GM12872 (cell line): ENCODE measurements at regions not wholly inside any gene's neighbourhood (a gene's known extent, or its start where the extent isn't known, plus 50 kb on each side); places are given as distances from the start of the nearest gene placed in this dataset.

ENCODE experiments used
- TF ChIP-seq, protein P1 (sequence below): IDR thresholded peaks from 3 replicates; pipeline ENCODE4 v1.5.1; 2011; ENCODE audit warnings: low read depth, mild to moderate bottlenecking, low read length, moderate library complexity; ENCODE audit not compliant: insufficient read depth

DNA sequence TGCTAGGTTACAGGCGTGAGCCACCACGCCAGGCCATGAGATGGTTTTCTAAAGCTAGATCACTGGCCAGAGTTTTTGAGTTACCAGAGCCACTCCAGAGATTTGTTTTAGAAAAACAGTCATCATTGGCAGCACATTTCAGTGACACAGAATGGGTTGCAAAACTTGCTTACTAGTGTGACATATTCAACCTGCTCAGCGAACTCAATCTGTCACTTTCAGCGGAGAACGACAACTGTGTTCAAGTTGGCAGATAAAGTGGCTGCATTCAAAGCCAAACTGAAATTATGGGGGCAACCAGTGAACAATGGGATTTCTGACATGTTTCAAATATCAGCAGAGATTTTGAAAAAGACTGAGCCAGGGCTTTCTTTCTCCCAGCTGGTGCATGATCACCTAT, 456.3 kb upstream of the ISX start:
- TF ChIP-seq, protein P1, sequence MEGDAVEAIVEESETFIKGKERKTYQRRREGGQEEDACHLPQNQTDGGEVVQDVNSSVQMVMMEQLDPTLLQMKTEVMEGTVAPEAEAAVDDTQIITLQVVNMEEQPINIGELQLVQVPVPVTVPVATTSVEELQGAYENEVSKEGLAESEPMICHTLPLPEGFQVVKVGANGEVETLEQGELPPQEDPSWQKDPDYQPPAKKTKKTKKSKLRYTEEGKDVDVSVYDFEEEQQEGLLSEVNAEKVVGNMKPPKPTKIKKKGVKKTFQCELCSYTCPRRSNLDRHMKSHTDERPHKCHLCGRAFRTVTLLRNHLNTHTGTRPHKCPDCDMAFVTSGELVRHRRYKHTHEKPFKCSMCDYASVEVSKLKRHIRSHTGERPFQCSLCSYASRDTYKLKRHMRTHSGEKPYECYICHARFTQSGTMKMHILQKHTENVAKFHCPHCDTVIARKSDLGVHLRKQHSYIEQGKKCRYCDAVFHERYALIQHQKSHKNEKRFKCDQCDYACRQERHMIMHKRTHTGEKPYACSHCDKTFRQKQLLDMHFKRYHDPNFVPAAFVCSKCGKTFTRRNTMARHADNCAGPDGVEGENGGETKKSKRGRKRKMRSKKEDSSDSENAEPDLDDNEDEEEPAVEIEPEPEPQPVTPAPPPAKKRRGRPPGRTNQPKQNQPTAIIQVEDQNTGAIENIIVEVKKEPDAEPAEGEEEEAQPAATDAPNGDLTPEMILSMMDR: no peak

DNA sequence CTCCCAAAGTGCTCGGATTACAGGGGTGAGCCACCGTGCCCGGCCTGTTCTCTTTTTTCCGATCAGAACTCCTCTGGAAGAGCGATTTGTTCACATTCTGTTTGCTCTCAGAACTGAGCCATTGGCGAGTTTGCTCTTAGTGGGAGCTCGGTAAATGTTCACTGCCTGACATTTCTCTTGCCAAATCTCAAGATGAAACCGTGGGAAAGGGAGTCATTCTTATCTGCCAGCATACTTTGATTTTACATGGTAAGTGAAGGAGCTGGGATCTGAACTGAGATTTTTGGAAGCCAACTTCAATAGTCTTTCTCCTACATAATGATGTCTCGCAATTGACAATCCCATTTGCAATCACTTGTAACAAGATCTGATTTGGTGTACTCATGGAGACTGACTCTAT, 445.8 kb upstream of the ISX start:
- TF ChIP-seq, protein P1: no peak

DNA sequence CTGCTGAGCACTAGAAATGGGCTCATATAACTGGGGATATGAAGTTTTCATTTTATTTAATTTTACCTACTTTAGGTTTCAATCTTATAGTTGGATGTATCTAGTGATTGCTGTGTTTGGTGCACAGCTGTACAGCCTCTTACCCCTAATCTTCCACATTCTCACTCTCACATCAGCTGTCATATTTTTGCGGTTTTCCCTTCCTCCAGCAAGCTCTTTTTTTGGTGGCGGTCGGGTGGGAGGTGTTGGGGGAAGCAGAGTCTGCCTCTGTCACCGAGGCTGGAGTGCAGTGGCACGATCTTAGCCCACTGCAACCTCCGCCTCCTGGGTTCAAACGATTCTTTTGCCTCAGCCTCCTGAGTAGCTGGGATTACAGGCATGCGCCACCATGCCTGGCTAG, 445.1 kb upstream of the ISX start:
- TF ChIP-seq, protein P1: no peak

DNA sequence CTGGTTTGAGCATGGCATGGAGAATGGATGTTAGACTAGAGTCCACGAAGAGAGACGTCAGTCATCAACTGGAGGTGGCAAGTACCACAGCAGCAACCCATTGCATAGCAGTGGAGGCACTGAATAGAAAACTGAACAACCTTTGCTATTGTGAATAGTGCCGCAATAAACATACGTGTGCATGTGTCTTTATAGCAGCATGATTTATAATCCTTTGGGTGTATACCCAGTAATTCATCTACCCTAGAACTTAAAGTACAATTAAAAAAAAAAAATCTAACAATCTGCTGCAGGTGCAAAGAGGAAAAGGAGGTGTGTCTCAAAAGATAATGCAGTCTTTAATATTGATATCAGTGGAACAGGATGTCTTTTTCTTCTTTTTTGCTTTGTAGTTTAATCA, 443.4 kb upstream of the ISX start:
- TF ChIP-seq, protein P1: no peak

- TF ChIP-seq, protein P1: no peak
Measured at GRCh38 chr22:34623580-34623979, 442.4 kb upstream of the ISX start.

- TF ChIP-seq, protein P1: no peak
Measured at GRCh38 chr22:34638128-34638527, 427.8 kb upstream of the ISX start.

GRCh38 chr22:34639911-34640310, 426.0 kb upstream of the ISX start:
- TF ChIP-seq, protein P1: no peak

DNA sequence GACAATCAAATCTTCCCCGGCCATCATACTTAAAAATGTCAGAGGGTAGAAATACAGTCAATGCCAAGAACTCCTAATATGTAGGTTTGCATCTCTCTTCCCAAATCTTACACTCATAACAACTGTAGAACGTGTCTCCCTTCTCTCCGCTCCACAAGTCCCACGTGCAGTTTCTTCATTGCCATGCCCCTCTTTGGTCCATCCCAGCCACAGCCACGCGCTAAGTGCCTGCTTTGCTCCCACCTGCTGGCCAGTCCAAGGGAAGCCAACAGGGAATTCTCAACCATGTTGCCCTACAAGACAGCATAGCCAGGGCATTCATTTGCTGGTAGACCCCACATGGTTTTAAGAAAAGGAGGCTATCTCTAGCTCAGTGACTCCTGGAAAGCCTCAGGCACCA, 420.6 kb upstream of the ISX start:
- TF ChIP-seq, protein P1: no peak
